ENCODE measurements at regions not wholly inside any gene's neighbourhood (a gene's known extent, or its start where the extent isn't known, plus 50 kb on each side); places are given as distances from the start of the nearest gene placed in this dataset.
"Not testable (repeated sequence)": the region's sequence is repeated elsewhere in the genome, so short reads cannot be mapped to it uniquely, and the experiment has no call there.

DNA sequence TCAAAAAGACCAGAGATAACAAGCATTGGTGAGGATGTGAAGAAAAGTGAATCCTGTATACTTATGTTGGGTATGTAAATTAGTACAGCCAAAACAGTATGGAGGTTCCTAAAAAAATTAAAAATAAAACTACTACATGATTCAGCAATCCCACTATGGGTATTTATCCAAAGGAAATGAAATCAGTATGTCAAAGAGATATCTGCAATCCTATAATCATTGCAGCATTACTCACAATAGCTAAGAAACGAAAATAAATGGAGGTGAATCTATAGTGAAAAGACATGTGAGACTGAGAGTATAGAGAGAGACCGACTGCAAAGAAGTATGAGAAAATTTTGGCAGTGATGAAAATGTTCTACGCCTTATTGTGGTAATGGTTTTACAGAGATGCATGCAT is 139.2 kb upstream of the TMEM168 start:
- Histone ChIP-seq H3K4me3 (ENCODE audit: low read depth, low read length, poor library complexity, severe bottlenecking) (no peak overlapping the region), H4K20me1 (ENCODE audit: insufficient read depth, low read length) (no peaks in the 10 kb centered on the region), H3K9me2 (ENCODE audit: low read depth, low read length) (no peaks in the 10 kb centered on the region; the same call in 1 of the 2 replicates), H2AFZ (ENCODE audit: low read length) (no peak overlapping the region), H3K79me2 (ENCODE audit: insufficient read depth, low read length) (peaks cover 24% of the 10 kb centered on the region; the same call in 1 of the 2 replicates), H3K9me3 (ENCODE audit: low read length) (no peaks in the 10 kb centered on the region), H3F3A (ENCODE audit: insufficient read depth, low read length) (no peaks in the 10 kb centered on the region), H3K36me3 (ENCODE audit: insufficient read depth, low read length) (peaks cover 13% of the 10 kb centered on the region; the same call in 1 of the 2 replicates), H3K27me3 (ENCODE audit: insufficient read depth, low read length) (no peaks in the 10 kb centered on the region), H3K4me2 (ENCODE audit: low read length) (no peak overlapping the region), H3K4me1 (ENCODE audit: insufficient read depth, low read length, severe bottlenecking) (no peaks in the 10 kb centered on the region), H3K27ac (ENCODE audit: low read depth, low read length, poor library complexity, severe bottlenecking) (no peak overlapping the region), H3K9ac (ENCODE audit: low read length) (no peak overlapping the region)
- TF ChIP-seq, protein P1, sequence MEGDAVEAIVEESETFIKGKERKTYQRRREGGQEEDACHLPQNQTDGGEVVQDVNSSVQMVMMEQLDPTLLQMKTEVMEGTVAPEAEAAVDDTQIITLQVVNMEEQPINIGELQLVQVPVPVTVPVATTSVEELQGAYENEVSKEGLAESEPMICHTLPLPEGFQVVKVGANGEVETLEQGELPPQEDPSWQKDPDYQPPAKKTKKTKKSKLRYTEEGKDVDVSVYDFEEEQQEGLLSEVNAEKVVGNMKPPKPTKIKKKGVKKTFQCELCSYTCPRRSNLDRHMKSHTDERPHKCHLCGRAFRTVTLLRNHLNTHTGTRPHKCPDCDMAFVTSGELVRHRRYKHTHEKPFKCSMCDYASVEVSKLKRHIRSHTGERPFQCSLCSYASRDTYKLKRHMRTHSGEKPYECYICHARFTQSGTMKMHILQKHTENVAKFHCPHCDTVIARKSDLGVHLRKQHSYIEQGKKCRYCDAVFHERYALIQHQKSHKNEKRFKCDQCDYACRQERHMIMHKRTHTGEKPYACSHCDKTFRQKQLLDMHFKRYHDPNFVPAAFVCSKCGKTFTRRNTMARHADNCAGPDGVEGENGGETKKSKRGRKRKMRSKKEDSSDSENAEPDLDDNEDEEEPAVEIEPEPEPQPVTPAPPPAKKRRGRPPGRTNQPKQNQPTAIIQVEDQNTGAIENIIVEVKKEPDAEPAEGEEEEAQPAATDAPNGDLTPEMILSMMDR (IDR thresholded peaks at IDR 0.05; ENCODE audit: low read length) = no peak
- TF ChIP-seq EZH2 (IDR thresholded peaks at IDR 0.05; ENCODE audit: borderline replicate concordance, low read length) = no peak

DNA sequence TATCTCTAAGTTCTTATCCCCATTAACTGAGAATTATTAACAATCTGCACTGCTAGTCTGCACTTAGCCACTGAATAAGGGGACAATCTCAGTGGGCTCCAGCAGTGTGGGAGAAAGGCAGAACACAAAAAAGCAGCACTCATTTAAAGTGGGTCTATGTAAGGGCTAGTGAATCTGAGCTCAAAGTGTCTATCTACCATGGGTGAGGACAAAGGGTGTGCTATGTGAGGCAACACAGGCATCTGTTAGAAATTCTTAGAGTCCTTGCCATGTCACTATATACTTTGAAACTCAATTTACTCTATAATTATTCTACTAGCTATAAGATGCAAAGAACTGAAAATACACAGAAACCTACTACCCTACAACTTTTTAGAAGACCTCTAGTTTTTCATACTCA is 135.8 kb upstream of the TMEM168 start:
- Histone ChIP-seq H3K9me2 (ENCODE audit: low read depth, low read length) (no peaks in the 10 kb centered on the region; the same call in 1 of the 2 replicates), H3K27ac (ENCODE audit: low read depth, low read length, poor library complexity, severe bottlenecking) (no peak overlapping the region), H3K4me2 (ENCODE audit: low read length) (no peak overlapping the region), H3K27me3 (ENCODE audit: insufficient read depth, low read length) (no peaks in the 10 kb centered on the region), H3K79me2 (ENCODE audit: insufficient read depth, low read length) (peaks cover 15% of the 10 kb centered on the region; the same call in 1 of the 2 replicates), H3K36me3 (ENCODE audit: insufficient read depth, low read length) (peaks cover 3% of the 10 kb centered on the region; the same call in 1 of the 2 replicates), H3K9me3 (ENCODE audit: low read length) (no peaks in the 10 kb centered on the region), H3F3A (ENCODE audit: insufficient read depth, low read length) (no peaks in the 10 kb centered on the region), H3K4me3 (ENCODE audit: low read depth, low read length, poor library complexity, severe bottlenecking) (no peak overlapping the region), H2AFZ (ENCODE audit: low read length) (no peak overlapping the region), H4K20me1 (ENCODE audit: insufficient read depth, low read length) (no peaks in the 10 kb centered on the region), H3K4me1 (ENCODE audit: insufficient read depth, low read length, severe bottlenecking) (no peaks in the 10 kb centered on the region), H3K9ac (ENCODE audit: low read length) (no peak overlapping the region)
- TF ChIP-seq, protein P1 (IDR thresholded peaks at IDR 0.05; ENCODE audit: low read length) = no peak
- no peak for TF ChIP-seq EZH2 (IDR thresholded peaks at IDR 0.05; ENCODE audit: borderline replicate concordance, low read length)

DNA sequence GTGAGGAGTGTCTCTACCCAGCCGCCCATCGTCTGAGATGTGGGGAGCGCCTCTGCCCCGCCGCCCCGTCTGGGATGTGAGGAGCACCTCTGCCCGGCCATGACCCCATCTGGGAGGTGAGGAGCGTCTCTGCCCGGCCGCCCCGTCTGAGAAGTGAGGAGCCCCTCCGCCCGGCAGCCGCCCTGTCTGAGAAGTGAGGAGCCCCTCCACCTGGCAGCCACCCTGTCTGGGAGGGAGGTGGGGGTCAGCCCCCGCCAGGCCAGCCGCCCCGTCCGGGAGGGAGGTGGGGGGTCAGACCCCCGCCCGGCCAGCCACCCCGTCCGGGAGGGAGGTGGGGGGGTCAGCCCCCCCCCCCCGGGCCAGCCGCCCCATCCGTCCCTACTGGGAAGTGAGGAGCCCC is 132.4 kb upstream of the TMEM168 start:
- not testable (repeated sequence) for H3K4me3 ChIP-seq (ENCODE audit: low read depth, low read length, poor library complexity, severe bottlenecking); H3K27ac ChIP-seq (ENCODE audit: low read depth, low read length, poor library complexity, severe bottlenecking); H3K4me1 ChIP-seq (ENCODE audit: insufficient read depth, low read length, severe bottlenecking); H3K36me3 ChIP-seq (ENCODE audit: insufficient read depth, low read length); H3K9me3 ChIP-seq (ENCODE audit: low read length); H3K4me2 ChIP-seq (ENCODE audit: low read length); H3K9me2 ChIP-seq (ENCODE audit: low read depth, low read length); H4K20me1 ChIP-seq (ENCODE audit: insufficient read depth, low read length); H2AFZ ChIP-seq (ENCODE audit: low read length); H3F3A ChIP-seq (ENCODE audit: insufficient read depth, low read length); H3K27me3 ChIP-seq (ENCODE audit: insufficient read depth, low read length); H3K79me2 ChIP-seq (ENCODE audit: insufficient read depth, low read length); H3K9ac ChIP-seq (ENCODE audit: low read length)

DNA sequence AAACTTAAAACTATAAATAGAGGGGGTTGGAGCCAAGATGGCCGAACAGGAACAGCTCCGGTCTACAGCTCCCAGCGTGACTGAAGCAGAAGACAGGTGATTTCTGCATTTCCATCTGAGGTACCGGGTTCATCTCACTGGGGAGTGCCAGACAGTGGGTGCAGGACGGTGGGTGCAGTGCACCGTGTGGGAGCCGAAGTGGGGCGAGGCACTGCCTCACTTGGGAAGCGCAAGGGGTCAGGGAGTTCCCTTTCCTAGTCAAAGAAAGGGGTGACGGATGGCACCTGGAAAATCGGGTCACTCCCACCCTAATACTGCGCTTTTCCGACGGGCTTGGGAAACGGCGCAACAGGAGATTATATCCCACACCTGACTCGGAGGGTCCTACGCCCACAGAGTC is 126.2 kb upstream of the TMEM168 start:
- not testable (repeated sequence) for H4K20me1 ChIP-seq (ENCODE audit: insufficient read depth, low read length); H3K9me2 ChIP-seq (ENCODE audit: low read depth, low read length); H3K79me2 ChIP-seq (ENCODE audit: insufficient read depth, low read length); H3F3A ChIP-seq (ENCODE audit: insufficient read depth, low read length); H3K4me3 ChIP-seq (ENCODE audit: low read depth, low read length, poor library complexity, severe bottlenecking); H3K9ac ChIP-seq (ENCODE audit: low read length); H3K27me3 ChIP-seq (ENCODE audit: insufficient read depth, low read length); H3K4me1 ChIP-seq (ENCODE audit: insufficient read depth, low read length, severe bottlenecking); H3K4me2 ChIP-seq (ENCODE audit: low read length); H2AFZ ChIP-seq (ENCODE audit: low read length); H3K9me3 ChIP-seq (ENCODE audit: low read length); H3K27ac ChIP-seq (ENCODE audit: low read depth, low read length, poor library complexity, severe bottlenecking)
- H3K36me3 ChIP-seq (ENCODE audit: insufficient read depth, low read length) = peaks cover 27% of the 10 kb centered on the region

All from OCI-LY1 (cell line).